Activated naive CD4-positive, alpha-beta T cell (primary cell): ENCODE measurements at regions not wholly inside any gene's neighbourhood (a gene's known extent, or its start where the extent isn't known, plus 50 kb on each side); places are given as distances from the start of the nearest gene placed in this dataset.
"Not testable (repeated sequence)": the region's sequence is repeated elsewhere in the genome, so short reads cannot be mapped to it uniquely, and the experiment has no call there.

Source experiments
- DNase-seq, 4 experiments: peaks; one replicate each; lab custom pipeline; 2025; lab: John Stamatoyannopoulos, UW

GRCh38 chr10:89949496-89949895, 248.1 kb downstream of the KIF20B start:
- no peak for DNase-seq

DNA sequence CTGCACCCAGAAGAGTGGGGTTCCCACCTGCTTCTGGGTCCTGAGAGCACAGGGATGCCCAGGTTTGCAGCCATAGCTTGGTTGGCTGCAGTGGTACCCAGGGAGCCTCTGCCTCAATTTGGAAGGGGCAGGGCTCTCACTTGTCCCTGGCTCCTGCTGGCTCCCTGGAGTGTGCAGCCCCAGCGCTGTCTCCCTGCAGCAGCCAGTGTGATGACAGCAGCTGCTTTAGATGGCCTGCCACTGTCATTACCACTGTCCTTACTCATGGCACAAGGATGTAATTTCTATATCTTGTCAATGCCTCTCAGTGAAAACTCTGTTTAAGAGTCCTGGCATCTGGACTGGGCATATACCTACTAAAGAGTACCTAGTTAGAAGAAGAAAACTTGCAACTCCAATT, 250.9 kb downstream of the KIF20B start:
- DNase-seq, result no peak

DNA sequence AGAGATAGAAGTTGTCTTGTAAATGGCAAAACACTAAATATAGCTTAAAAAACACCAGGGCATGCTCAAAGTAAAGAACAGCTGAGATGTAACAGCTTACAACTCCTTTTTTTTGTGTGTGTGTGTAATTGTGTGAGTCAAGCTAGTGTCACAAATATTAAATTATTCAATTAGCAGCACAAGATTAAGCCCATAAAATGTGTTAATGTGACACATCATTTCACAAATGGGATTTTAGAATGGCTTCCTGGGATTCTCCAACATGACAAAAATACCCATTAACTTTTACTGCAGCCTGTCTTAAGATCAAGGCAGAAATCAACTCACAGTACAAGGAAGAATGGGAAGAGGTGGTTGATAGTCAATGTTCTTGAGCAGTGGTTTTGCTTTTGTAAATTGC, 251.4 kb downstream of the KIF20B start:
- no peak for DNase-seq

- DNase-seq, result no peak
Observed at GRCh38 chr10:89954061-89954460, 252.7 kb downstream of the KIF20B start.

DNA sequence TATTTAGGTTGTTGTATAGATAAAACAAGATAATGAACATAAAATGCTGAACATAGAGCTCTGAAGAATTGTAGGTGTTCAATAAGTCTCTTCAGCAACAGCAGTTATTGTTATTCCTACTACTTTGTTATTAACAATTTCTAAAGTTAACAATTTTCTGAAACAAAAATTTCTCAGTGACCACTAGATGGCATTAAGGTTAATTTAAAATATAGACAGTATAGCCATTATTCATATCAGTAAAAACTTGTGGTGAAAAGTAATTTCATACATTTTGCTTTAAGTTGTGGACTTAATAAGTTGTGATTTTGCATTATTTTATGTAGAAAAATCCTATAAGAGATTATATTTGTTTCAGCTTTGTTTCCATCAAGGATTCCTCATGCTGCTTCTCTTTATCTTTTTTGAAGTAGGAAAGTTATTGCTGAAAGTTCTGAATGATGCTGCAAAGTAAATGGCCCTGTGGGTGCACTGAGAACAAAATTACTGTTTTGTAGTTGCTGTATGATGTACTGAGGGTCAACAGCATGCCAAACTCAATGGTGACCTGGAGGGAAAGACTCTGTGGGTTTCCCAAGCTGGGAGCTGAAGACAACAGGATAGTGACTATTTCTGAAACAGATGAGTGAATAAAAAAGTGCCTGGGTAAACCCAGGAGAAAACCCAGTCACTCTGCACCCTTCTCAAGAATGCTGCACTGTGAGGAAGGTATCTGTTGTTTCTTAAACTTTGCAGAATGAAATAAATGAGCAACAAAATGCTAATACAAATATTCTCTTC, 253.6 kb downstream of the KIF20B start:
- DNase-seq, result no peak

DNA sequence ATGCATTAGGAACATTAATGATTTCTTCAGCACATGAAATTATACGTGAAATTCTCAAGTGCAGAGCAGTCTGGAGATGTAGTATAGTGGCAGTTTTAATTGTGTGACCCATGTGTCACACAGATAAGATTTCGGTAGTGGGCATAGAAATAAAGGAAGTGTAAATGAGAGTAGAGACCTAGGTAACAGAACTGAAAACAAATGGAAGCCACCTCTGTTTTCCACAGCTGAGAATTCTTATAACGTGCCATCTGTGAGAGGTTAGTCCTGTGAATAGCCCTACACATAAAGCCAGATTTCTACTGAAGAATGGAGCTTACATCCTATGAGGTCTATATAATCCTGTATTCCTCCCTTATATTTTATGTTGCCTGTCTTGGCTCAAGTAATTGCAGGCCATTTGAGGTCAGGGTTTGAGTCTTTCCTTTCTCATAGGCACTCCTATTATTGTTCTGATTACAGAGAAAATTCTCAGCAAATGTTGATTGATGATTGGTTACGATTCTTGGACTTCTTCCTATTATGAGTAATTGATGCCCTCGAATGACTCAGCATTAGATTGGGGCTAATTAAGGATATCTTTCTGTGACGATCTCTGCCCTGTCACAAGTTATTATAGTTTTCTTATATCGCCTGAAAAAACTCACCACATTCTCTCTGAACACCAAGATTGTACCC, 258.2 kb downstream of the KIF20B start:
- no peak for DNase-seq

DNA sequence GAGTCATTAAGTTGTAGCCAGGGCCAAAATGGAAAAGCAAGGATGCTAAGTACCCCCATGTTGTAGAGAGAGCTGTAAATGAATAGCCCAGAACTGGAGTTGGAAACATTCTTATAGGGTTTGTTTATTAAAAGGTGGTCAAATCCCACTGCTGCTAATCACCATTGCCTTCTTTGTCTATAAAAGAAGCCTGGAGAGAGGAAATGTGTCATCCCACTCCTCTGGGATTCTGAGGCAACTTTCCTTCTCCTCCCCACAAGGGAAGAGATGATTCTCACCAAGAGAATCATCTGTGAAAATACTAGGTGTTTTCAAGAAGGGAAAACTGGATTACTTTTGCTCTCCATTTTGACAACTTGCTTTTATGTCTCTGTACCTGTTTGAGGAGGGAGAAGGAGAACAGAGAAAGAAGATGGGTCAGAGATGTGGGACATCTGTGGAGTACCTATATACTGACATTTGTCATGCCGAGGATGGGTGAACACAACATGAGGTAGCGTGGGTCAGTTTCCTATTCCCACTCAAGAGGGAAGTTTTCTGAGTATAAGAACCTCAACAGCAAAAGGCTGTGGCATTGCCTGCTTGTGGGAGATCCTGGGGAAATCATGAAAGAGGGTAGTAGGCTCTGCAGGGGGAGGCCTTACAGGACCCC, 262.2 kb downstream of the KIF20B start:
- DNase-seq, result no peak

GRCh38 chr10:89966211-89966610, 264.8 kb downstream of the KIF20B start:
- DNase-seq, result no peak

DNA sequence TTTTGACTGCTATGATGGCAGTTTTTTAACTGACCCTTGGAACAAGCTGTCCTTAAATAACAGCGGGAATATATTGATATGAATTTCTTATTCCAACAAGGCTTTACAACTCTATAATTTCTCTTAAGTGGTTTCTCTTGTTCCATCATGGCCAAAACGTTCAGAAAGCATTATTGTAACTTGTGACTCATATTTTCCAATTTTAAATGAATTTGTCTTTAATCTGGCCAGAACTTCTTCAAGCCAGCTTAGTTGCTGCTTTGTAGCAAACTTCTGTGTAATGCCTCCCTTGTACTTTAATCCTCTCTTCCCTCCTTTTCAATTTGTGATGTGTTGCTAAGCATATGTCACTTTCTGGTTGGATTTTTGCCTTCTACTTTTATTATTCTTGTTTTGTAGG, 271.9 kb downstream of the KIF20B start:
- no peak for DNase-seq

DNA sequence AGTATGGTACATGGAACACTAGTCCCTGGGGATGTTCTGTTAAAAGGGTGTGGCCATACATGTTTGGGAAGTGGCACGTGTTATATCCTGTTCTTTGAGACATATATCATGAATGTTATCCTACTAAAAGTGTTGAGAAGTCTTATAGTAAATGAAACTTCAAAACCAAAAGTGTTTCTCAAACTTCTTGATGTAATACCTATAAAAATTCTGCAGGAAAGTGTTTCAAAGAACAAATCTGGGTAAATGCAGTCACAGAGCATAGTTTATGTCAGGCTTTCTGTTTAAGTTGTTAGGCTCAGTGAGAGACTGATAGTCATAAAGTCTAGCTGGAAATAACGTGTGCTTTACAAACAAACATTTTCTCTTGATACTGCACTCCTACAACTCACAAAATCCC, 273.7 kb downstream of the KIF20B start:
- DNase-seq, result no peak

DNA sequence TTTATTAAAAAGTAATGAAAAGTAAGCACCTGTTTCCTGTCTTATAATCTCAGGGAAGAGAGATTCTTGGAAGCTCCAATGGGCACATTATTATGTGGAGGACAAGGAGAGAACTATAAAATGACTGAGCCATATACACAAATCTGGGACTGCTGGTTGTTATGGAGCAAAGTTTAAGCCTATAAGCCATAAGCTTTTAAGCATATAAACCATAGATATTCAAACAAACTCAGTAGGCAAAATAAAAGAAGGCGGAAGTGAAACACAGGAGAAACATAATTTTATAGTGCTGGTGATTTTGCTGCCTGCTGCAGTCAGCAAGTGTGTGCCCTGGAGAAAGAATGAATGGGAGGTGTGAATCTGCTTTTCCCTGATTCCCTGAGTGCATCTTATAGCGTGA, 274.4 kb downstream of the KIF20B start:
- DNase-seq, result no peak

GRCh38 chr10:89978081-89978480, 276.7 kb downstream of the KIF20B start:
- DNase-seq, result no peak

- DNase-seq, result no peak
Observed at GRCh38 chr10:89979726-89980125, 278.3 kb downstream of the KIF20B start.

DNA sequence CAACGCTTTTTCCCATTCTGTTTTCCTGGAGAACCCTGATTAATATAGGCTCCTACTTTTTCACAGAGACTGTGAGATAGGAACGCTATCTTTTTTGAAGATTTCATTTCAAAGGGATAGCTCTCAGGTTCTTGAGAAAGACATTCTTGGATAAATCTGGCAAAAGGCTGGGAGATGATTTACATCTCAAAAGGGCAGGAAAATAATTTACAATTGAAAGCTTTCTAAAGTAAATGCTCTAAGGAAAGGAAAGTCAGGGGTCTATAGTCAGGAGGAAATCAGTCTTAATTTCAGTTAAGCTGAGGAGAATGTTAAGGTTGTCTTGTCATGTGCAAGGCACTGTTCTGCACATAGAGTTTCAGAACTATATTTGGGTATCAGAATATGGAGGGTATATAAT, 278.8 kb downstream of the KIF20B start:
- no peak for DNase-seq

GRCh38 chr10:89981891-89982290, 280.5 kb downstream of the KIF20B start:
- no peak for DNase-seq

DNA sequence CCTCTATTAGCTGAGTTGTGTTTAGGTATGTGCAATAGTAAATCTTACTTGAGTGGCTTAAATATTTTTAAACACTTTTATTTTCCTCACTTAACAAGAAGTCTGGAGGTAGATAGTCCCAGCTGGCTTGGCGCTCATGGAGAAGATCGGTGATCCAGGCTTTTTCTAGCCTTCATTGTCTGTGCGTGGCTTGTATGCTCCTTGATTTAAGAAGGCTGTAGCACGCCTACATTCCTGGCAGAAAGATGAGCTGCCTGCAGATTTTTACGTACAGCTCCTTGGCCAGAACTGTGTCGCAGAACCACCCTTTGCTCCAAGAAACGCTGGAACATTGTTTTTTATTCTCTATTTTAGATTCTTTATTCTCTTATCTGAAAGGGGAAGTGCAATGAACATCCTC, 284.1 kb downstream of the KIF20B start:
- DNase-seq, result no peak

GRCh38 chr10:89988361-89988760, 287.0 kb downstream of the KIF20B start:
- DNase-seq, result not testable (repeated sequence)

GRCh38 chr10:89992575-89992974, 291.2 kb downstream of the KIF20B start:
- no peak for DNase-seq

GRCh38 chr10:90007226-90007625, 305.8 kb downstream of the KIF20B start:
- DNase-seq, result no peak

DNA sequence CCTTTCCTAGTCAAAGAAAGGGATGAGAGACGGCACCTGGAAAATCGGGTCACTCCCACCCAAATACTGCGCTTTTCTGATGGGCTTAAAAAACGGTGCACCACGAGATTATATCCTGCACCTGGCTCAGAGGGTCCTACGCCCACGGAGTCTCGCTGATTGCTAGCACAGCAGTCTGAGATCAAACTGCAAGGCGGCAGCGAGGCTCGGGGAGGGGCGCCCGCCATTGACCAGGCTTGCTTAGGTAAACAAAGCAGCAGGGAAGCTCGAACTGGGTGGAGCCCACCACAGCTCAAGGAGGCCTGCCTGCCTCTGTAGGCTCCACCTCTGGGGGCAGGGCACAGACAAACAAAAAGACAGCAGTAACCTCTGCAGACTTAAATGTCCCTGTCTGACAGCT, 309.9 kb downstream of the KIF20B start:
- DNase-seq, result not testable (repeated sequence)

DNA sequence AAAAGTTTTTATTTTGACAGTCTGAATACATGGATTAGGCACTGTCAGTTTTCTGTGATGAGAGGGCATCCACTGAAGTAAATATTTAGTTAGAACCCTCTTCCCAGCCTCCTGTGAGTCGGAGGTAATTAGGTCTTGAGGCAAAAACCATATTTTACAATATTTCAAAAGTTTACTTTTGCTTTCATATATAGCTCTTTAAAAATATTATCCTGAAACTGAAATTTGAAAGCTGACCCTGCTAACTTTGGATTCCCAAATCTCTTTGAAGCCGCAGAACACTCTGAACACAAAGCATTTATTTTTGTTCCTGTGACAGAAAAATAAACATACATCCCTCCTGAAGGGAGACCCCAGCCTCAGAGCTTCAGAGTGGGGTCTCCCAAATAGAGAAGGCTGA, 317.4 kb downstream of the KIF20B start:
- DNase-seq, result no peak

GRCh38 chr10:90020506-90020905, 319.1 kb downstream of the KIF20B start:
- no peak for DNase-seq

DNA sequence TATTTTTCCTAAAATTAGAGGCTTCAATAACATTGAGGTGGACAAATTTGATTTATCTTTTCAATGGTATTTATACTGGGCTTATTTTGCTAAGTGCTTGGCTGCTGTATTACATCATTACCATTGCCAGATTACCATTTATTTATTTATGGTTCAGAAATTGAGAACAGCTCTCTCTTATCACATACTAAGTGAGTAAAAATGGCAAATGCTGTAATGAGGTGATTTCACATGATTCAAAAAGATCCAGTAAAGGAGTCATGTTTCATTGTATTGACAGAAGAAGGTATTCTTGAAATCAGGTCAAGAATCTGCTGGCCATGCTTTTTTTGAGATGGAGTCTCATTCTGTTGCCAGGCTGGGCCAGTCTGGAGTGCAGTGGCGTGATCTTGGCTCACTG, 322.6 kb downstream of the KIF20B start:
- no peak for DNase-seq
